GM12801 (cell line): ENCODE measurements at regions not wholly inside any gene's neighbourhood (a gene's known extent, or its start where the extent isn't known, plus 50 kb on each side); places are given as distances from the start of the nearest gene placed in this dataset.

Experiments used
- TF ChIP-seq, protein P1 (sequence below): IDR thresholded peaks from one replicate; pipeline ENCODE4 v1.5.1; 2011; ENCODE audit warnings: control low read depth; ENCODE audit not compliant: insufficient read length; ENCODE audit errors: extremely low read depth

- TF ChIP-seq, protein P1, sequence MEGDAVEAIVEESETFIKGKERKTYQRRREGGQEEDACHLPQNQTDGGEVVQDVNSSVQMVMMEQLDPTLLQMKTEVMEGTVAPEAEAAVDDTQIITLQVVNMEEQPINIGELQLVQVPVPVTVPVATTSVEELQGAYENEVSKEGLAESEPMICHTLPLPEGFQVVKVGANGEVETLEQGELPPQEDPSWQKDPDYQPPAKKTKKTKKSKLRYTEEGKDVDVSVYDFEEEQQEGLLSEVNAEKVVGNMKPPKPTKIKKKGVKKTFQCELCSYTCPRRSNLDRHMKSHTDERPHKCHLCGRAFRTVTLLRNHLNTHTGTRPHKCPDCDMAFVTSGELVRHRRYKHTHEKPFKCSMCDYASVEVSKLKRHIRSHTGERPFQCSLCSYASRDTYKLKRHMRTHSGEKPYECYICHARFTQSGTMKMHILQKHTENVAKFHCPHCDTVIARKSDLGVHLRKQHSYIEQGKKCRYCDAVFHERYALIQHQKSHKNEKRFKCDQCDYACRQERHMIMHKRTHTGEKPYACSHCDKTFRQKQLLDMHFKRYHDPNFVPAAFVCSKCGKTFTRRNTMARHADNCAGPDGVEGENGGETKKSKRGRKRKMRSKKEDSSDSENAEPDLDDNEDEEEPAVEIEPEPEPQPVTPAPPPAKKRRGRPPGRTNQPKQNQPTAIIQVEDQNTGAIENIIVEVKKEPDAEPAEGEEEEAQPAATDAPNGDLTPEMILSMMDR: no peak
These were observed 157.8 kb upstream of the DPYD start for GRCh38 chr1:98078596-98078995.

GRCh38 chr1:98077691-98078090 lies 156.9 kb upstream of the DPYD start:
- TF ChIP-seq, protein P1: no peak

GRCh38 chr1:98075626-98076025 lies 154.8 kb upstream of the DPYD start:
- TF ChIP-seq, protein P1: no peak

- TF ChIP-seq, protein P1: no peak
These were observed 153.0 kb upstream of the DPYD start for GRCh38 chr1:98073823-98074222.

DNA sequence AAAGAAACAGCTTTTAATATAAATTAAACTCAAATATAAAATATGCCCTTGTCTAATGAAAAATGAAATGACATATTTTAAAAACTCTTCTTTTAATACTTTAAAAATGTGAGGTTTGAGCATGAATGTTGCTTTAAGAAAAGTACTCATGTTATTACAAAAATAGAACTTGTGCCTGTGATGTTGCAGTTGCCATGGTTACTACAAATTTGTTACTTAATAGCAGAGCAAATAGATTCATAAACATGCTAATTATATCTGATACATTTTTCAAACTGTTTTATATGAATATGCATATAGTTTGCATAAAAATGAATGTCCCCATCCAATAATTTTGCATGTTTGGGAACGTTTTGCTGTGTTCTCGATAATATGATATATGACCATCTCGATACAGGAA lies 152.3 kb upstream of the DPYD start:
- TF ChIP-seq, protein P1: no peak

- TF ChIP-seq, protein P1: no peak
These were observed 151.2 kb upstream of the DPYD start for GRCh38 chr1:98072047-98072446.

GRCh38 chr1:98068016-98068415 lies 147.2 kb upstream of the DPYD start:
- TF ChIP-seq, protein P1: no peak

DNA sequence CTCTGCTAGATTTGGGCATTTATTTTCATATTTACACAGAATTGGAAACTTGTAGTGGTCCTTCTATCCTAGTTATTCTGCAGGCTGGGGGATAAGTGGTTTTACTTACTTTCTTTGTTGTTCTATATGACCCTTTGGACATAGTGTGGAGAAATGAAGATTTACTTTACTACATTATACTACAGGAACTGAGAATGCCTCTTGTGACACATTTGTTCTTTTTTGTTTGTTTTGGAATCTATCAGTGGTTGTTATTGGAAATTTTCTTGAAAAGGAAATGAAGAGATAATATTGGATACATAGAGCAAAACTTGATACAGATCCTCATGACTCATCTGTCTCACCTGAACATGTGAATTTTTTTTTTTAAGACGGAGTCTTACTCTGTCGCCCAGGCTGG lies 146.1 kb upstream of the DPYD start:
- TF ChIP-seq, protein P1: no peak
